K562 (cell line): ENCODE measurements at regions not wholly inside any gene's neighbourhood (a gene's known extent, or its start where the extent isn't known, plus 50 kb on each side); places are given as distances from the start of the nearest gene placed in this dataset.

ENCODE experiments used
- ATAC-seq: fragments of 200-7000 bp; cut with Tn5 transposase; 3 replicates; pipeline ENCODE4 v1.9.1; 2020; ENCODE audit warnings: moderate library complexity
- BruUV-seq: library from RNA; stranded (reverse); fragments of 400-500 nt; replicated peaks from 2 replicates; lab custom pipeline; 2021; lab: Mats Ljungman, UMichigan
- CTCF ChIA-PET: fragments of 300-600 bp; formaldehyde crosslinking; extraction: SDS; loops from one replicate; lab custom pipeline; 2021; ENCODE audit warnings: low intra/inter-chr PET ratio; lab: Yijun Ruan, JAX
- POLR2A ChIA-PET: fragments of 300-600, 350-650 bp; sonication (Branson Sonifier 250); formaldehyde crosslinking; extraction: SDS; loops from one replicate; lab custom pipeline; 2021; ENCODE audit warnings: antibody characterized with exemption, inconsistent platforms; lab: Yijun Ruan, JAX
- DNase-seq, 4 experiments: peaks; one replicate each; pipeline versions ENCODE4 v3.0.0 to v3.0.0-alpha.2; 2011 to 2018; ENCODE audit warnings: low spot score in 3 of 4, mixed read lengths in 3 of 4; ENCODE audit errors: extremely low read depth in 1 of 4
- FAIRE-seq: peaks from 2 replicates; lab custom pipeline; 2011; peaks lifted over from hg19 to GRCh38; lab: Jason Lieb, UNC
- H2AFZ ChIP-seq: 2 replicates; pipeline ENCODE4 v1.6.0; 2011; ENCODE audit warnings: low read depth, low read length, control low read depth, inconsistent platforms
- H3K27ac ChIP-seq: fragments of 200-600 bp; 3 replicates; pipeline ENCODE4 v1.8.0; 2011; ENCODE audit warnings: low read depth, mild to moderate bottlenecking, control low read depth, inconsistent platforms, low read length, moderate library complexity, mixed read lengths; ENCODE audit errors: extremely low read depth
- H3K27me3 ChIP-seq, 2 experiments: fragments of 300-600 bp in 1 of 2; 2 replicates in 1 of 2; 3 replicates in 1 of 2; pipeline versions ENCODE4 v1.6.0 to v1.8.0; 2011; ENCODE audit warnings: inconsistent platforms in 2 of 2, low read length in 2 of 2, mild to moderate bottlenecking in 1 of 2, mixed read lengths in 1 of 2, moderate library complexity in 1 of 2; ENCODE audit not compliant: control insufficient read depth in 2 of 2, insufficient read depth in 2 of 2
- H3K36me3 ChIP-seq: fragments of 300-600 bp; 3 replicates; pipeline ENCODE4 v1.8.0; 2011; ENCODE audit warnings: mild to moderate bottlenecking, low read length, inconsistent platforms; ENCODE audit not compliant: control insufficient read depth, insufficient read depth
- H3K4me1 ChIP-seq, 2 experiments: fragments of 200-600 bp in 1 of 2; replicated peaks in 1 of 2; 2 replicates in 1 of 2; 3 replicates in 1 of 2; pipeline versions ENCODE4 v1.5.1 to v1.8.0; 2011; ENCODE audit warnings: inconsistent platforms in 2 of 2, low read length in 2 of 2, mild to moderate bottlenecking in 1 of 2, mixed read lengths in 1 of 2, moderate library complexity in 1 of 2; ENCODE audit not compliant: control insufficient read depth in 2 of 2, insufficient read depth in 2 of 2
- H3K4me2 ChIP-seq: 2 replicates; pipeline ENCODE4 v1.6.1; 2011; ENCODE audit warnings: low read length, control low read depth, inconsistent platforms, mixed read lengths; ENCODE audit not compliant: insufficient read depth
- H3K4me3 ChIP-seq: fragments of 200-600 bp; sonication (generic), shearing (Covaris generic); 2 replicates; pipeline ENCODE4 v1.5.1; 2016; ENCODE audit warnings: control low read depth, inconsistent platforms
- H3K79me2 ChIP-seq: fragments of 200-600 bp; 3 replicates; pipeline ENCODE4 v1.8.0; 2011; ENCODE audit warnings: low read length, inconsistent platforms; ENCODE audit not compliant: control insufficient read depth, insufficient read depth
- H3K9ac ChIP-seq, 2 experiments: 2 replicates each; pipeline versions ENCODE4 v1.6.0 to v1.6.1; 2011; ENCODE audit warnings: low read depth in 2 of 2, low read length in 2 of 2, control low read depth in 1 of 2, inconsistent platforms in 1 of 2, mild to moderate bottlenecking in 1 of 2, mixed read lengths in 1 of 2; ENCODE audit not compliant: insufficient read depth in 1 of 2
- H3K9me1 ChIP-seq: one replicate; pipeline ENCODE4 v1.6.0; 2011; ENCODE audit warnings: inconsistent platforms, mild to moderate bottlenecking, low read length, moderate library complexity; ENCODE audit not compliant: control insufficient read depth, insufficient read depth
- H3K9me3 ChIP-seq: replicated peaks from 2 replicates; pipeline ENCODE4 v1.5.1; 2011; ENCODE audit warnings: low read depth, low read length, inconsistent platforms; ENCODE audit not compliant: control insufficient read depth, insufficient read depth
- H4K20me1 ChIP-seq: replicated peaks from 2 replicates; pipeline ENCODE4 v1.6.1; 2011; ENCODE audit warnings: low read length, inconsistent platforms, mixed read lengths; ENCODE audit not compliant: control insufficient read depth, insufficient read depth
- ARID1B ChIP-seq: fragments of 450-650 bp; IDR thresholded peaks from 2 replicates; pipeline ENCODE4 v1.6.1; 2016; ENCODE audit warnings: antibody characterized with exemption, mild to moderate bottlenecking, inconsistent platforms
- ERF ChIP-seq: fragments of 450-650 bp; formaldehyde crosslinking; IDR thresholded peaks from 2 replicates; pipeline ENCODE4 v1.4.0; 2020; ENCODE audit warnings: mild to moderate bottlenecking, mixed read lengths
- KLF10 ChIP-seq: fragments of 250-450 bp; sonication (Bioruptor Pico); IDR thresholded peaks from 2 replicates; pipeline ENCODE4 v1.6.1; 2021; ENCODE audit warnings: matching md5 sums
- MCM5 ChIP-seq: fragments of 450-650 bp; IDR thresholded peaks from 2 replicates; pipeline ENCODE4 v1.6.1; 2016; ENCODE audit warnings: low read depth
- NKRF ChIP-seq: fragments of 450-650 bp; IDR thresholded peaks from 2 replicates; pipeline ENCODE4 v1.6.1; 2016; ENCODE audit warnings: borderline replicate concordance
- PHF21A ChIP-seq: fragments of 450-650 bp; IDR thresholded peaks from 2 replicates; pipeline ENCODE4 v1.6.1; 2017; ENCODE audit warnings: low read depth, borderline replicate concordance
- SRSF9 ChIP-seq: fragments of 200-400 bp; formaldehyde crosslinking; IDR thresholded peaks from 2 replicates; pipeline ENCODE4 v1.6.1; 2017; ENCODE audit warnings: low read depth, low read length, borderline replicate concordance
- SUPT5H ChIP-seq: fragments of 450-650 bp; IDR thresholded peaks from 2 replicates; pipeline ENCODE4 v1.6.1; 2016
- YBX1 ChIP-seq: fragments of 450-650 bp; IDR thresholded peaks from 2 replicates; pipeline ENCODE4 v1.7.1; 2016; ENCODE audit warnings: mild to moderate bottlenecking
- ZBTB8A ChIP-seq: fragments of 450-650 bp; IDR thresholded peaks from 2 replicates; pipeline ENCODE4 v1.6.1; 2018; ENCODE audit warnings: mild to moderate bottlenecking, moderate library complexity; ENCODE audit not compliant: partially characterized antibody
- ZNF232 ChIP-seq: sonication (generic); formaldehyde crosslinking; IDR thresholded peaks from 2 replicates; pipeline ENCODE4 v1.8.0; 2022; ENCODE audit warnings: mild to moderate bottlenecking, missing genetic modification reagents
- ZNF518B ChIP-seq: fragments of 250-450 bp; sonication (Bioruptor Pico); IDR thresholded peaks from 2 replicates; pipeline ENCODE4 v1.5.0; 2021; ENCODE audit warnings: mild to moderate bottlenecking, moderate library complexity
- in situ Hi-C: fragments of 300-500 bp; cut with MboI; formaldehyde crosslinking; loops from 4 replicates; pipeline ENCODE4 v1.15.0; 2018; ENCODE audit warnings: inconsistent platforms, mixed read lengths
- intact Hi-C: fragments of 100-400 bp; cut with micrococcal nuclease; formaldehyde crosslinking; loops from 2 replicates; pipeline ENCODE4 v1.14.2; 2022

- no peak for DNase-seq
- H3K4me2 ChIP-seq = no peak overlapping the region
- no peaks in the 10 kb centered on the region for H3K4me1 ChIP-seq
- ChIA-PET CTCF (no interaction called here), POLR2A (no interaction called here)
- H3K27ac ChIP-seq = no peak overlapping the region
- no peaks in the 10 kb centered on the region for H3K9me1 ChIP-seq
- H4K20me1 ChIP-seq = no peaks in the 10 kb centered on the region
- ATAC-seq = no peak
- in situ Hi-C loops = no loop called here
- no peak overlapping the region for H2AFZ ChIP-seq
- no TSS peak for BruUV-seq
- H3K27me3 ChIP-seq = no peaks in the 10 kb centered on the region
- no peaks in the 10 kb centered on the region for H3K9me3 ChIP-seq
- no peak for FAIRE-seq
- H3K4me3 ChIP-seq = no peak overlapping the region
- no peak overlapping the region for H3K9ac ChIP-seq
- H3K79me2 ChIP-seq = no peaks in the 10 kb centered on the region
- intact Hi-C loops = no loop called here
- H3K36me3 ChIP-seq = no peaks in the 10 kb centered on the region
- TF ChIP-seq YBX1 = no peak
- TF ChIP-seq ZNF232 = no peak
- TF ChIP-seq KLF10 (CRISPR knock-in tag) = no peak
- TF ChIP-seq ZNF518B (CRISPR knock-in tag) = no peak
- no peak for TF ChIP-seq NKRF
- no peak for TF ChIP-seq ARID1B
- TF ChIP-seq ZBTB8A = no peak
- TF ChIP-seq SUPT5H = no peak
- TF ChIP-seq SRSF9 = no peak
- no peak for TF ChIP-seq PHF21A
- TF ChIP-seq ERF (CRISPR knock-in tag) = no peak
- TF ChIP-seq MCM5 = no peak
Observed at GRCh38 chr20:40232756-40233155, 456.3 kb downstream of the MAFB start.
